H1 (cell line): ENCODE measurements at regions not wholly inside any gene's neighbourhood (a gene's known extent, or its start where the extent isn't known, plus 50 kb on each side); places are given as distances from the start of the nearest gene placed in this dataset.

Experiments used
- CTCF ChIA-PET: fragments of 300-600 bp; sonication (Branson Sonifier 250); formaldehyde crosslinking; loops from one replicate; lab custom pipeline; 2021; ENCODE audit not compliant: partially characterized antibody; lab: Charles Lee
- POLR2A ChIA-PET: fragments of 300-600 bp; sonication (Branson Sonifier 250); formaldehyde crosslinking; loops from one replicate; lab custom pipeline; 2021; ENCODE audit warnings: inconsistent platforms; ENCODE audit not compliant: partially characterized antibody; lab: Charles Lee
- DNase-seq, 2 experiments: peaks; one replicate each; pipeline versions ENCODE4 v3.0.0 to v3.0.0-alpha.2; 2010 to 2022; ENCODE audit warnings: low spot score in 2 of 2, low read depth in 1 of 2, mixed read lengths in 1 of 2
- FAIRE-seq: peaks from 2 replicates; lab custom pipeline; 2011; peaks lifted over from hg19 to GRCh38; lab: Jason Lieb, UNC
- H2AFZ ChIP-seq: 2 replicates; pipeline ENCODE4 v1.8.1; 2012; ENCODE audit warnings: low read length, inconsistent platforms
- H2AK5ac ChIP-seq: 2 replicates; pipeline ENCODE4 v1.6.1; 2013; ENCODE audit warnings: low read depth, low read length
- H2BK120ac ChIP-seq: replicated peaks from 2 replicates; pipeline ENCODE3; 2013; ENCODE audit warnings: low read depth, low read length, inconsistent platforms
- H2BK12ac ChIP-seq: 2 replicates; pipeline ENCODE4 v1.6.1; 2013; ENCODE audit warnings: low read depth, low read length
- H2BK15ac ChIP-seq: 2 replicates; pipeline ENCODE4 v1.6.1; 2013; ENCODE audit warnings: low read length
- H2BK20ac ChIP-seq: 2 replicates; pipeline ENCODE4 v1.6.1; 2013; ENCODE audit warnings: low read length
- H2BK5ac ChIP-seq: 2 replicates; pipeline ENCODE4 v1.6.1; 2013; ENCODE audit warnings: low read depth, low read length
- H3K14ac ChIP-seq: 2 replicates; pipeline ENCODE4 v1.6.1; 2013; ENCODE audit warnings: inconsistent platforms; ENCODE audit not compliant: insufficient read length
- H3K18ac ChIP-seq: 2 replicates; pipeline ENCODE4 v1.6.1; 2013; ENCODE audit warnings: low read length; ENCODE audit errors: extremely low read depth
- H3K23ac ChIP-seq: 2 replicates; pipeline ENCODE4 v1.6.1; 2013; ENCODE audit warnings: inconsistent platforms; ENCODE audit not compliant: insufficient read length
- H3K23me2 ChIP-seq: 2 replicates; pipeline ENCODE4 v1.6.1; 2013; ENCODE audit warnings: low read depth, low read length
- H3K27ac ChIP-seq: 2 replicates; pipeline ENCODE4 v1.6.1; 2011; ENCODE audit warnings: low read depth, low read length, inconsistent platforms
- H3K27me3 ChIP-seq, 4 experiments: replicated peaks in 1 of 4; 1 replicate in 1 of 4; 2 replicates in 3 of 4; pipeline versions ENCODE4 v1.6.1 to v1.8.1; 2011 to 2013; ENCODE audit warnings: low read length in 3 of 4, mild to moderate bottlenecking in 3 of 4, inconsistent platforms in 2 of 4, mixed read lengths in 2 of 4, moderate library complexity in 1 of 4; ENCODE audit not compliant: control insufficient read depth in 3 of 4, insufficient read depth in 3 of 4; ENCODE audit errors: extremely low read depth in 1 of 4
- H3K36me3 ChIP-seq, 4 experiments: 2 replicates each; pipeline versions ENCODE4 v1.6.1 to v1.8.1; 2011 to 2013; ENCODE audit warnings: mild to moderate bottlenecking in 4 of 4, low read length in 3 of 4, moderate library complexity in 2 of 4, control low read depth in 1 of 4, inconsistent platforms in 1 of 4; ENCODE audit not compliant: insufficient read depth in 4 of 4, control insufficient read depth in 2 of 4
- H3K4ac ChIP-seq: replicated peaks from 2 replicates; pipeline ENCODE3; 2013; ENCODE audit warnings: low read length, low read depth, mixed read lengths, inconsistent platforms; ENCODE audit not compliant: insufficient read length
- H3K4me1 ChIP-seq, 4 experiments: replicated peaks in 1 of 4; 1 replicate in 1 of 4; 2 replicates in 3 of 4; pipeline versions ENCODE4 v1.6.1 to v1.8.1; 2011 to 2013; ENCODE audit warnings: low read length in 3 of 4, inconsistent platforms in 2 of 4, mixed read lengths in 1 of 4; ENCODE audit not compliant: insufficient read depth in 4 of 4, control insufficient read depth in 3 of 4
- H3K4me2 ChIP-seq, 2 experiments: 2 replicates each; pipeline versions ENCODE4 v1.6.1 to v1.8.1; 2011 to 2013; ENCODE audit warnings: low read depth in 2 of 2, low read length in 2 of 2, control low read depth in 1 of 2, inconsistent platforms in 1 of 2, mild to moderate bottlenecking in 1 of 2; ENCODE audit not compliant: insufficient read depth in 1 of 2
- H3K4me3 ChIP-seq, 4 experiments: fragments of 200-600, 300-600 bp in 1 of 4; sonication (generic), shearing (Covaris generic), sonication (Bioruptor Twin) in 1 of 4; 2 replicates each; pipeline versions ENCODE4 v1.5.1 to v1.8.1; 2011 to 2016; ENCODE audit warnings: low read length in 4 of 4, low read depth in 3 of 4, control low read depth in 2 of 4, inconsistent platforms in 2 of 4, mild to moderate bottlenecking in 2 of 4, mixed read lengths in 1 of 4, moderate library complexity in 1 of 4; ENCODE audit not compliant: insufficient read depth in 2 of 4; ENCODE audit errors: extremely low read depth in 1 of 4
- H3K56ac ChIP-seq: replicated peaks from 2 replicates; pipeline ENCODE3; 2013; ENCODE audit warnings: low read depth, mild to moderate bottlenecking, mixed read lengths, low read length, inconsistent platforms; ENCODE audit not compliant: insufficient read length
- H3K79me1 ChIP-seq: 2 replicates; pipeline ENCODE4 v1.6.1; 2013; ENCODE audit warnings: low read depth, low read length, control low read depth
- H3K79me2 ChIP-seq, 2 experiments: 2 replicates each; pipeline versions ENCODE4 v1.6.1 to v1.8.1; 2012 to 2013; ENCODE audit warnings: low read length in 2 of 2, mild to moderate bottlenecking in 2 of 2, inconsistent platforms in 1 of 2; ENCODE audit not compliant: insufficient read depth in 2 of 2, control insufficient read depth in 1 of 2
- H3K9ac ChIP-seq, 4 experiments: replicated peaks in 1 of 4; 1 replicate in 1 of 4; 2 replicates in 3 of 4; pipeline versions ENCODE4 v1.6.1 to v1.8.1; 2011 to 2013; ENCODE audit warnings: low read depth in 3 of 4, low read length in 3 of 4, control low read depth in 2 of 4, mild to moderate bottlenecking in 2 of 4, moderate library complexity in 2 of 4, inconsistent platforms in 1 of 4; ENCODE audit errors: extremely low read depth in 1 of 4
- H3K9me3 ChIP-seq, 2 experiments: 2 replicates each; pipeline versions ENCODE4 v1.6.1 to v1.8.1; 2012 to 2013; ENCODE audit warnings: mild to moderate bottlenecking in 2 of 2, moderate library complexity in 2 of 2, control low read depth in 1 of 2, inconsistent platforms in 1 of 2, low read depth in 1 of 2, low read length in 1 of 2, mixed read lengths in 1 of 2; ENCODE audit not compliant: insufficient read depth in 2 of 2
- H4K20me1 ChIP-seq, 2 experiments: replicated peaks in 1 of 2; 2 replicates each; pipeline versions ENCODE3 to v1.8.1; 2011 to 2013; ENCODE audit warnings: inconsistent platforms in 2 of 2, low read length in 2 of 2, mild to moderate bottlenecking in 1 of 2; ENCODE audit not compliant: insufficient read depth in 2 of 2, control insufficient read depth in 1 of 2
- H4K5ac ChIP-seq: 2 replicates; pipeline ENCODE4 v1.6.1; 2013; ENCODE audit warnings: low read length, low read depth, mixed read lengths, inconsistent platforms; ENCODE audit not compliant: insufficient read length
- H4K8ac ChIP-seq: 2 replicates; pipeline ENCODE4 v1.8.0; 2013; ENCODE audit warnings: mild to moderate bottlenecking, moderate library complexity, low read length, inconsistent platforms; ENCODE audit not compliant: insufficient read depth; ENCODE audit errors: extremely low read depth
- H4K91ac ChIP-seq: replicated peaks from 2 replicates; pipeline ENCODE3; 2013; ENCODE audit warnings: low read length, mixed read lengths, inconsistent platforms; ENCODE audit not compliant: insufficient read length
- ATF3 ChIP-seq: IDR thresholded peaks from 2 replicates; pipeline ENCODE4 v1.6.1; 2011; ENCODE audit warnings: low read depth, mild to moderate bottlenecking, low read length; ENCODE audit not compliant: insufficient read depth
- CBX8 ChIP-seq: fragments of 300-800, 300-1000 bp; sonication (generic); IDR thresholded peaks from 2 replicates; pipeline ENCODE4 v1.7.1; 2016; ENCODE audit warnings: low read depth, low read length, borderline replicate concordance
- CHD1 ChIP-seq: IDR thresholded peaks from 2 replicates; pipeline ENCODE4 v1.6.1; 2012; ENCODE audit warnings: low read depth, low read length, improper control_type of control experiment
- CREB1 ChIP-seq: IDR thresholded peaks from 2 replicates; pipeline ENCODE4 v1.6.1; 2012; ENCODE audit warnings: inconsistent platforms
- CTBP2 ChIP-seq: IDR thresholded peaks from 2 replicates; pipeline ENCODE4 v1.7.0; 2011; ENCODE audit warnings: borderline replicate concordance, mild to moderate bottlenecking, moderate library complexity, mixed read lengths, low read length; ENCODE audit not compliant: insufficient read depth, insufficient read length
- EP300 ChIP-seq, 2 experiments: IDR thresholded peaks; 1 replicate in 1 of 2; 2 replicates in 1 of 2; pipeline ENCODE4 v1.6.1; 2011 to 2012; ENCODE audit warnings: low read depth in 2 of 2, low read length in 2 of 2, mild to moderate bottlenecking in 2 of 2, borderline replicate concordance in 1 of 2, inconsistent platforms in 1 of 2, moderate library complexity in 1 of 2
- KDM5A ChIP-seq: fragments of 200-600 bp; IDR thresholded peaks from 2 replicates; pipeline ENCODE4 v1.7.1; 2012; ENCODE audit warnings: mild to moderate bottlenecking, low read length, inconsistent platforms, mixed read lengths
- RBBP5 ChIP-seq: IDR thresholded peaks from 2 replicates; pipeline ENCODE4 v1.7.1; 2012; ENCODE audit warnings: low read depth, mild to moderate bottlenecking, inconsistent platforms, low read length, moderate library complexity, borderline replicate concordance
- RFX5 ChIP-seq: IDR thresholded peaks from 2 replicates; pipeline ENCODE4 v1.6.1; 2011; ENCODE audit warnings: low read depth, low read length, improper control_type of control experiment, borderline replicate concordance
- RXRA ChIP-seq: IDR thresholded peaks from 2 replicates; pipeline ENCODE4 v1.6.1; 2011; ENCODE audit warnings: low read depth, mild to moderate bottlenecking, low read length, moderate library complexity; ENCODE audit not compliant: insufficient read depth
- SIN3A ChIP-seq, 2 experiments: IDR thresholded peaks in 1 of 2; conservative IDR thresholded peaks in 1 of 2; 2 replicates each; pipeline ENCODE4 v1.6.1; 2011 to 2012; ENCODE audit warnings: low read length in 2 of 2, improper control_type of control experiment in 1 of 2, low read depth in 1 of 2, mild to moderate bottlenecking in 1 of 2
- SP2 ChIP-seq: IDR thresholded peaks from 2 replicates; pipeline ENCODE4 v1.6.1; 2012; ENCODE audit warnings: mild to moderate bottlenecking, low read length, inconsistent platforms
- SP4 ChIP-seq: IDR thresholded peaks from 2 replicates; pipeline ENCODE4 v1.6.1; 2012; ENCODE audit warnings: low read length, inconsistent platforms
- SUZ12 ChIP-seq: fragments of 200-600 bp; sonication (generic); IDR thresholded peaks from 2 replicates; pipeline ENCODE4 v1.6.1; 2012; ENCODE audit warnings: mild to moderate bottlenecking, inconsistent platforms, low read length, moderate library complexity, mixed read lengths
- TBP ChIP-seq: IDR thresholded peaks from 2 replicates; pipeline ENCODE4 v1.6.1; 2011; ENCODE audit warnings: low read depth, low read length, improper control_type of control experiment
- WGBS, 2 experiments: shearing (Covaris generic) in 1 of 2; methylation state at CpG; one replicate each; pipeline versions ENCODE4 v1.1.6 to v1.1.7; 2013 to 2015; ENCODE audit warnings: low lambda C conversion rate in 2 of 2, mixed read lengths in 2 of 2, inconsistent platforms in 1 of 2, low coverage in 1 of 2, missing lambda C conversion rate in 1 of 2; ENCODE audit not compliant: insufficient replicate concordance in 2 of 2, insufficient coverage in 1 of 2, insufficient read length in 1 of 2; ENCODE audit errors: extremely low coverage in 1 of 2, missing lambda C conversion rate in 1 of 2; 5-methylcytosine and 5-hydroxymethylcytosine counted together

- CTCF ChIA-PET: no interaction called here
- TF ChIP-seq RFX5 (no peak), ATF3 (no peak), KDM5A (no peak), SP4 (no peak), CREB1 (no peak), RBBP5 (no peak), RXRA (no peak), SUZ12 (no peak), EP300 (IDR thresholded peaks at IDR 0.05; ENCODE audit: borderline replicate concordance in 1 of 2, low read depth in 2 of 2, low read length in 2 of 2) (no peak), SIN3A (conservative IDR thresholded peaks at IDR 0.05 in 1 of 2, IDR thresholded peaks at IDR 0.05 in 1 of 2; ENCODE audit: low read depth in 1 of 2, low read length in 2 of 2) (no peak), TBP (no peak), CHD1 (no peak), CBX8 (no peak), CTBP2 (no peak), SP2 (no peak)
Measured at GRCh38 chr9:12141422-12141821, 551.8 kb upstream of the TYRP1 start.

More at GRCh38 chr9:12141422-12141821, 551.8 kb upstream of the TYRP1 start:
- no peak overlapping the region for H3K27ac ChIP-seq
- no peaks in the 10 kb centered on the region for H3K79me2 ChIP-seq
- H3K36me3 ChIP-seq: no peaks in the 10 kb centered on the region; a peak in 2 of 8 replicates
- 88% methylated on average over 2 of the region's 2 CpGs; no CpG with 5 or more reads in 1 of the 2 experiments for WGBS, 2 experiments
- DNase-seq (no peak), FAIRE-seq (no peak)
- no peak overlapping the region for H2BK5ac ChIP-seq
- no peak overlapping the region for H2BK12ac ChIP-seq
- no peak overlapping the region for H4K8ac ChIP-seq
- no peak overlapping the region for H2BK120ac ChIP-seq
- no peak overlapping the region for H3K14ac ChIP-seq
- no peak overlapping the region for H2BK15ac ChIP-seq
- no peaks in the 10 kb centered on the region for H3K4me1 ChIP-seq
- H2BK20ac ChIP-seq: no peak overlapping the region
- peaks cover 12 to 20% of the 10 kb centered on the region in 2 experiments; a peak in 3 of 4 replicates for H3K9me3 ChIP-seq
- no peak overlapping the region for H3K4me2 ChIP-seq
- H3K4me3 ChIP-seq: no peak overlapping the region
- H4K91ac ChIP-seq: no peak overlapping the region
- H2AFZ ChIP-seq: no peak overlapping the region
- no peak overlapping the region for H3K9ac ChIP-seq
- H3K23ac ChIP-seq: no peak overlapping the region
- H3K4ac ChIP-seq: no peak overlapping the region
- H3K23me2 ChIP-seq: no peaks in the 10 kb centered on the region
- no peaks in the 10 kb centered on the region for H3K27me3 ChIP-seq
- no peak overlapping the region for H2AK5ac ChIP-seq
- no peak overlapping the region for H3K18ac ChIP-seq
- H4K20me1 ChIP-seq: no peaks in the 10 kb centered on the region
- H3K56ac ChIP-seq: no peak overlapping the region
- no peaks in the 10 kb centered on the region for H3K79me1 ChIP-seq
- POLR2A ChIA-PET: no interaction called here
- no peak overlapping the region for H4K5ac ChIP-seq
